ENCODE measurements at regions not wholly inside any gene's neighbourhood (a gene's known extent, or its start where the extent isn't known, plus 50 kb on each side); places are given as distances from the start of the nearest gene placed in this dataset.

- Histone ChIP-seq H3K4me1 (no peaks in the 10 kb centered on the region), H3K27me3 (ENCODE audit: insufficient read depth in 3 of 3, low read length in 2 of 3) (no peaks in the 10 kb centered on the region), H3K36me3 (ENCODE audit: insufficient read depth in 1 of 2, low read depth in 1 of 2) (no peaks in the 10 kb centered on the region), H3K9me3 (no peaks in the 10 kb centered on the region), H3K4me3 (no peak overlapping the region), H3K27ac (no peak overlapping the region)
- ATAC-seq: no peak
- no peak for DNase-seq
- TF ChIP-seq CTCF (IDR thresholded peaks at IDR 0.05): no peak
- intact Hi-C loops (cut with DNase I): no loop called here
Measured at GRCh38 chr7:84848219-84848973, 338.5 kb downstream of the SEMA3D start.

- H3K27me3 ChIP-seq (ENCODE audit: insufficient read depth in 3 of 3, low read length in 2 of 3): no peaks in the 10 kb centered on the region
- ATAC-seq (no peak), DNase-seq (no peak)
- no peaks in the 10 kb centered on the region for H3K9me3 ChIP-seq
- H3K36me3 ChIP-seq (ENCODE audit: insufficient read depth in 1 of 2, low read depth in 1 of 2): no peaks in the 10 kb centered on the region
- no peak for TF ChIP-seq CTCF (IDR thresholded peaks at IDR 0.05)
- WGBS, 3 donors: 42 to 62% (median 54%) methylated on average over 3 of the region's 3 CpGs
- no peaks in the 10 kb centered on the region for H3K4me1 ChIP-seq
- intact Hi-C loops (cut with DNase I): no loop called here
- no peak overlapping the region for H3K4me3 ChIP-seq
- H3K27ac ChIP-seq: no peak overlapping the region
Measured at GRCh38 chr7:84847790-84848189, 339.1 kb downstream of the SEMA3D start.

GRCh38 chr7:84847038-84847437 lies 339.8 kb downstream of the SEMA3D start:
- H3K36me3 ChIP-seq (ENCODE audit: insufficient read depth in 1 of 2, low read depth in 1 of 2): no peaks in the 10 kb centered on the region
- intact Hi-C loops (cut with DNase I): no loop called here
- no peaks in the 10 kb centered on the region for H3K9me3 ChIP-seq
- no peak for TF ChIP-seq CTCF (IDR thresholded peaks at IDR 0.05)
- DNase-seq (no peak), ATAC-seq (no peak)
- 31 to 59% (median 47%) methylated on average over 1 of the region's 1 CpG for WGBS, 3 donors
- H3K4me3 ChIP-seq: no peak overlapping the region
- no peaks in the 10 kb centered on the region for H3K27me3 ChIP-seq (ENCODE audit: insufficient read depth in 3 of 3, low read length in 2 of 3)
- H3K4me1 ChIP-seq: no peaks in the 10 kb centered on the region
- H3K27ac ChIP-seq: no peak overlapping the region

GRCh38 chr7:84845971-84846370 lies 340.9 kb downstream of the SEMA3D start:
- no peaks in the 10 kb centered on the region for H3K36me3 ChIP-seq (ENCODE audit: insufficient read depth in 1 of 2, low read depth in 1 of 2)
- no peak overlapping the region for H3K4me3 ChIP-seq
- DNase-seq (no peak), ATAC-seq (no peak)
- H3K9me3 ChIP-seq: no peaks in the 10 kb centered on the region
- no peak overlapping the region for H3K27ac ChIP-seq
- H3K4me1 ChIP-seq: no peaks in the 10 kb centered on the region
- intact Hi-C loops (cut with DNase I): no loop called here
- WGBS, 3 donors: 56 to 88% (median 57%) methylated on average over 3 of the region's 3 CpGs
- no peak for TF ChIP-seq CTCF (IDR thresholded peaks at IDR 0.05)
- H3K27me3 ChIP-seq (ENCODE audit: insufficient read depth in 3 of 3, low read length in 2 of 3): no peaks in the 10 kb centered on the region

DNA sequence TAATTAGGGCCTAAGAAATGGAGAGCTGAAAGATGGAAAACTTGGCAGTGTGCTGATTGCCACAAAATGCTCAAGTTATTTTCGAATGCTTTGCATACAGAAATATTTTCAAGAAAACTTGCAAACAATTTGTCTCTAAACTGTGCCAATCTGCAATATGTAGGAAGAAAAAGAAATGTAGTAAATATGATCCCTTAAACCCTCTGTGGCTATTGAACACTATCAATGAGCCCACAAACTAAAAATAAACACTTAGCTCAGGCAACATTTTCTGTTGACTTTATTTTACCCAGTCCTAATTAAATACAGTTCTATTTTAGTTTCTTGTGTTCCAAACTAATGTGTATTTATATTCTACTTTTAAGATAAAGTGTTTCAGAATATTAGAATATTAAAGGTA lies 342.1 kb downstream of the SEMA3D start:
- Histone ChIP-seq H3K9me3 (no peaks in the 10 kb centered on the region), H3K36me3 (ENCODE audit: insufficient read depth in 1 of 2, low read depth in 1 of 2) (no peaks in the 10 kb centered on the region), H3K27ac (no peak overlapping the region), H3K27me3 (ENCODE audit: insufficient read depth in 3 of 3, low read length in 2 of 3) (no peaks in the 10 kb centered on the region), H3K4me3 (no peak overlapping the region), H3K4me1 (no peaks in the 10 kb centered on the region)
- WGBS, 3 donors: 51 to 84% (median 57%) methylated on average over 1 of the region's 1 CpG
- DNase-seq (no peak), ATAC-seq (no peak)
- TF ChIP-seq CTCF (IDR thresholded peaks at IDR 0.05): no peak
- intact Hi-C loops (cut with DNase I): no loop called here
